A549 (cell line): ENCODE measurements at regions not wholly inside any gene's neighbourhood (a gene's known extent, or its start where the extent isn't known, plus 50 kb on each side); places are given as distances from the start of the nearest gene placed in this dataset.

Experiments
- NPAS2 ChIP-seq: fragments of 250-450 bp; sonication (Bioruptor Pico); IDR thresholded peaks from 2 replicates; pipeline ENCODE4 v1.8.0; 2022; ENCODE audit warnings: mild to moderate bottlenecking, moderate library complexity, borderline replicate concordance
- POLR2A ChIP-seq: IDR thresholded peaks from 2 replicates; pipeline ENCODE4 v1.6.1; 2012; ENCODE audit warnings: mild to moderate bottlenecking, low read length

DNA sequence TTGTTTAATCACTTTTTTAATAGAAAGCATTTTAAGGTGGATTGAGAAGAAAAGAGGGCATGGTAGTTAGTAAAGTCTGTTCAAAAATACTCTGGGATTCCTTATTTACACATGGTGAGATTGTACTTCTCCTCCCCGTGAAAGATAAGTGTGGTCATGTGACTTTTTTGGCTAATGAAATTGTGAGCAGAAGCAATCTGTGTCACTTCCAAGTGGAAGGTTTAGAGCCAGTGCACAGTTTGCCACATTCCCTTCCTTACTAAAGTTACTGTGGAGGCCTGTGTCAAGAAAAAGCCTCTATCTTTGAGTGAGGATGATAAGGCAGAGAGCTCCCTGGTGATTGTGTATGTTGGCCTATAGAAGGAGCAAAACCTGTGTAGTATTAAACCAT is 471.3 kb downstream of the OMA1 start:
- TF ChIP-seq NPAS2 (CRISPR knock-in tag) = no peak
- TF ChIP-seq POLR2A = no peak
